MG63 (cell line): ENCODE measurements at regions not wholly inside any gene's neighbourhood (a gene's known extent, or its start where the extent isn't known, plus 50 kb on each side); places are given as distances from the start of the nearest gene placed in this dataset.
A peak's percentile ranks its signal among the peaks of the same experiment; 100 is the strongest.

Experiments used
- DNase-seq: peaks from one replicate; pipeline ENCODE4 v3.0.0-alpha.2; 2020
- H3K27me3 ChIP-seq: fragments of 250-450 bp; sonication (Bioruptor Pico); 2 replicates; pipeline ENCODE4 v1.5.1; 2020; ENCODE audit warnings: mild to moderate bottlenecking, moderate library complexity
- H3K36me3 ChIP-seq: fragments of 250-450 bp; sonication (Bioruptor Pico); 2 replicates; pipeline ENCODE4 v1.5.1; 2020; ENCODE audit warnings: mild to moderate bottlenecking, moderate library complexity
- H3K4me3 ChIP-seq: fragments of 250-450 bp; sonication (Bioruptor Pico); 2 replicates; pipeline ENCODE4 v1.5.1; 2020; ENCODE audit warnings: mild to moderate bottlenecking, moderate library complexity
- H3K9me3 ChIP-seq: fragments of 250-450 bp; sonication (Bioruptor Pico); 2 replicates; pipeline ENCODE4 v1.5.1; 2020; ENCODE audit warnings: mild to moderate bottlenecking, moderate library complexity

DNA sequence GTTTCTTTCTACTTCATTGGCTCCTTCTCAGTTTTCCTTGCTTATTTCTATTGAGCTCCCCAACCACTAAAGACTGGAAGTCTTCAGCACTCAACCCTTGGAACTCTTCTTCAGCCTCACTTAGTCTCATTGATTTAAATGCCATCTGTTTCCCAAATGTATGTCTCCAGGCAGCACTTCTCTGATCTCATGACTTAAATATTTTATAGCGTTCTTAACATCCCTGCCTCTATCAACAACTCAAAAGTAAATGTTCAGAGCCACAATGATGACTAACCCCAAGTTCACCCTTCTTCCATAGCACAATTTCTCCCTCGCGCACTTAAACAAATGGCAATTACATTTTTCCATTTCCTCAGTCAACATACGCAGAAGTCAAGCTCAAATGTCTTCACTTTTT lies 1393.3 kb downstream of the ARAP2 start:
- no peaks in the 10 kb centered on the region for H3K36me3 ChIP-seq
- H3K27me3 ChIP-seq: no peaks in the 10 kb centered on the region
- DNase-seq: no peak

DNA sequence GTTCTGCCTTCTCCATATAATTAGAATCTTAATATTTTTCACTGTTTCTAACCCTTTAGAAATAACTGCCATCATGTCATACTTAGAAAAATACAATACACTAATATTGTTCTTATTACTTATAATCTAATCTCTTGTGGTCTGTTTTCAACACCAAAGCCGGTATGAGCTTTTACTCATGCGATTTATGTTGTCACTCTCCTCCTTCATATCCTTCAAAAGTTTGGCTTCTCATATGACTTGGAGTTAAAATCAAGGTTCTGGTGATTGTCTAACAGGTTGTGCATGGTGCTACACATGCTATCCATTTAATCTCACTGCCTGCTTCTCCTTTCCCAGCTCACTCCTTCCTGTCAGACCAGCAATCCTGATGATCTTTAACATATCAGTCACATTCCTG lies 1392.9 kb downstream of the ARAP2 start:
- no peaks in the 10 kb centered on the region for H3K9me3 ChIP-seq
- H3K36me3 ChIP-seq: no peaks in the 10 kb centered on the region
- no peaks in the 10 kb centered on the region for H3K27me3 ChIP-seq
- no peak overlapping the region for H3K4me3 ChIP-seq
- DNase-seq: no peak

More for the DNA sequence above, 1393.3 kb downstream of the ARAP2 start:
- no peaks in the 10 kb centered on the region for H3K9me3 ChIP-seq
- no peak overlapping the region for H3K4me3 ChIP-seq

DNA sequence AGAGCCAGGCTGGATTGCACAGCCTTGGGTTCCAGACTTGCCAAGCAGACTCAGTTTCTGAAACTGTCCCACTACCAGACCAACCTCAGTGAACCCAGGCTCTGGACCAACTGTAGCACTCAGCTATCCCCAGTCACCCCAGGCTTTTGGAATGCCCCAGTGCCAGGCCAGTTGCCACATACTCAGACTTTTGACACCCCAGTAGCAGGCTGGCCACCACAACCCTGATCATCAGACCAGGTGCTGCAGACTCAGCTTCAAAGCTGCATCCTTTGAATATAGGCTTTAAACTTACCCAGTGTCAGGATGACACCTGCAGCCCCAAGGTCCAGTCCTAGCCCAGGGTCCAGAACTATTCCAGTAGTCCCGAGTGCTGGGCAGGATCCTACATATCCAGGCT lies 1389.9 kb downstream of the ARAP2 start:
- H3K36me3 ChIP-seq: no peaks in the 10 kb centered on the region
- no peak for DNase-seq
- no peaks in the 10 kb centered on the region for H3K27me3 ChIP-seq
- no peak overlapping the region for H3K4me3 ChIP-seq
- no peaks in the 10 kb centered on the region for H3K9me3 ChIP-seq

DNA sequence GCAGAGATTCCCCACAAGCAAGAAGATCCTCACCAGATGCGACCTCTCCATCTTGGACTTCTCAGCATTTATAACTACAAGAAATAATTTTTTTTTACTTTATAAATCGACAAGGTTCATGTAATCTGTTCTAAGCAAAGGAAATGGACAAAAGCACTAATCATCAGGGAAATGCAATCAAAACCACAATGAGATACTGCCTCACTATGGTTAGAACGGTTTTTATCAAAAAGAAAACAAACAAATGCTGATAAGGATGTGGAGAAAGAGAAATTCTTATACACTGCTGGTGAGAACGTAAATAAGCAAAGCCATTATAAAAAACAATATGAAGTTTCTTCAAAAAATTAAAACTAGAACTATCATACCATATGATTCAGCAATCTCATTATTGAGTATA lies 1382.6 kb downstream of the ARAP2 start:
- Histone ChIP-seq H3K36me3 (no peaks in the 10 kb centered on the region), H3K4me3 (no peak overlapping the region), H3K27me3 (no peaks in the 10 kb centered on the region), H3K9me3 (no peaks in the 10 kb centered on the region)
- no peak for DNase-seq

DNA sequence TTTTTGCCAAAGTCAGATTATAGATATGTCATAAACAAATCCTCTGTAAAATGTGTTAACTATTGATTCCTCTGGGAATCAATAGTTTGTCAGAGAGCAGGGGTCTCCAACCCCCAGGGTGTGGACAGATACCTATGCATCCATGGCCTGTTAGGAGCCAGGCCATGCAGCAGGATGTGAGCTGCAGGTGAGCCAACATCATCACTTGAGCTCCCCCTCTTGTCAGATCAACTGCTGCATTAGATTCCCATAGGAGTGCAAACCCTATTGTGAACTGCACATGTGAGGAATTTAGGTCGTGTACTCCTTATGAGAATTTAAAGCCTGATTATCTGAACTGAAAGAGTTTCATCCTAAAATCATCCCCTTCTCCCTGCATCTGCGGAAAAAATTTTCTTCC lies 1365.4 kb downstream of the ARAP2 start:
- H3K27me3 ChIP-seq: no peaks in the 10 kb centered on the region
- DNase-seq: no peak
- no peaks in the 10 kb centered on the region for H3K36me3 ChIP-seq
- no peak overlapping the region for H3K4me3 ChIP-seq
- no peaks in the 10 kb centered on the region for H3K9me3 ChIP-seq

DNA sequence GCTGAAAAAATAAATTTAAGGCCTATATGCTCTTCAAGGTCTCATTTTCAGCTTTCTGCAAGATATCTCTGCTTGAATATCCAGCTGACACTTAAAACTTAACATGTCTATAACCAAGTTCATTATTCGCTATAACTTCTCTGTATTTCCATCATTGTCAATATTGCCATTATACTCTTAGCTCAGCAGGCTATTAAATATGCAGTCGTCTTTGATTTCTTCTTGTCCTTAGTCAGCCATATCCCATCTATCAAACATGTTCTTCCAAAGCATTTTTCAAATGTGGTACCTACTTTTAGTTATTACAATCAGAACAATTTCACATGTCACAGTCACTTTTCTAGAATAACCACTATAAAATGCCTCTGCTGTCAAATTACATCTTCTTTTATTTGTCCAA lies 1364.1 kb downstream of the ARAP2 start:
- DNase-seq: no peak
- Histone ChIP-seq H3K4me3 (no peak overlapping the region), H3K9me3 (no peaks in the 10 kb centered on the region), H3K27me3 (no peaks in the 10 kb centered on the region), H3K36me3 (no peaks in the 10 kb centered on the region)

DNA sequence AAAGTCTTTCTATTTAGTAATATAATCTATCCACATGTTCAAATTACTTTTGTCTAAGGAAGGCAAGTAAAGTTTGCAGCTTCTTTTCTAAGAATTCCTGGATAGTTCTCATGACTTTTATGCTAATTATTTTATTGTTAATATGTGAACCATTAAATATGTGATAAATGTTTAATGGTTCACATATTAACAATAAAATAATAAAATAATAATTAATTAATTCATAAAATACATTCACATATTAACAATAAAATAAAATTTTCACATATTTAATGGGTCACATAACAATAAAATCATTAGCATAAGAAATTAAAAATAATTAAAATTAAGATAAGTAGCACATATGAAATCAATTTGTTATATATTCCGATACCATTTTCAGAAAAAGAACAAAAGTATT lies 1352.4 kb downstream of the ARAP2 start:
- no peaks in the 10 kb centered on the region for H3K27me3 ChIP-seq
- no peak overlapping the region for H3K4me3 ChIP-seq
- H3K36me3 ChIP-seq: no peaks in the 10 kb centered on the region
- H3K9me3 ChIP-seq: no peaks in the 10 kb centered on the region
- DNase-seq: no peak

DNA sequence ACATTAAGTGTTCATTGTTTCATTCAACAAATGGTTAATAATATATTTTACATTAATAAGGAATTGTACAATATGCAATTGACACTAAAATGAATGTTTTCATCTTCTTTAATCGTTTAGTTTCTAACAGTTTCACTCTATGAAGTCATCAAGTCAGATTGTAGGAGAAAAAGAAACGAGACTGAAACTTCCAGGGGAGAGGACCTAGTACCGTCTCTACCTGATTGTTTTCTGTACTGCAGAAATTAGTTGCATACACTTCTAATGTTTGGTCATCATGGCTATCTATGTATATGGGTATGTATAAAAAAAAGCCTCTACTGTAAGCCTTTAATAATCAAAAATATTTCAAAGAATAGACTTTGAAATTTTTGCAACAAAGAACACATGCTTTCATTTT lies 1350.9 kb downstream of the ARAP2 start:
- Histone ChIP-seq H3K4me3 (no peak overlapping the region), H3K9me3 (no peaks in the 10 kb centered on the region), H3K27me3 (no peaks in the 10 kb centered on the region), H3K36me3 (no peaks in the 10 kb centered on the region)
- DNase-seq: no peak

DNA sequence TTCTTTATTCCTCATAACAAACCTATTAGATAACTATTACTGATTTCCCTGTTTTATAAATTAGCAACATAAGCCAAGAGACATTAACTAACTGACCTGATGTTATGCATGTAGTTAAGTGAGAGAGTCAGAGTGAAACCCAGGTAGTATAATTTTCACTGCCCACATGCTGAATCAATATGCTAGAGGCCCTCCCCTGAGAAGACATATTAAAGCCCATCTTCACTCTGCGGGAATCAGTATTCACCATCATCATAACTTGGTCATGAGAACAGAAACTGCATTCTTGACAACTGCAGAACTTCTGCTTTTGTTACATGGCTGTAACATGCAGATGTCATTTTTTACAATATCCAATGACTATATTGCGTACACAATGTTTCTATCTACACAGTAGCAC lies 1324.3 kb downstream of the ARAP2 start:
- H3K27me3 ChIP-seq: no peaks in the 10 kb centered on the region

DNA sequence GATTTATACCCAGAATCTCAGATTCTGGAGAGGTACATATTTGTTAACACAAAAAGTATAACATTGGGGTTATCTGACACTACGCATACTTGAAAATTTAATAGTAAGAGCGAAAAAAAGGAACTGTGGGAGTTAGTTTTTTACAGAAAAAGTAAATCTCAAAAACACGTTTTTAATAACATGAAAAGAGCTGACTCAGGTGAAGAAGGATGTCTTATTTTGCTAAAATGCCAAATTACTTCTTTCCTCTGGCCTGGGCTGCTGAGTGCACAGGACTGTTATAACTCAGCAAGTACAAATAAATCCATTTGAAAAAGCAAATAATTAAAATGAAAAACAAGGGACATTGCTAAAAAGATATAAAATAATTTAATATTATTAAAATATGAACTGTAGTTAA lies 1322.9 kb downstream of the ARAP2 start:
- Histone ChIP-seq H3K27me3 (no peaks in the 10 kb centered on the region), H3K9me3 (no peaks in the 10 kb centered on the region), H3K36me3 (no peaks in the 10 kb centered on the region), H3K4me3 (no peak overlapping the region)
- DNase-seq: no peak

More for the DNA sequence above, 1324.3 kb downstream of the ARAP2 start:
- Histone ChIP-seq H3K9me3 (no peaks in the 10 kb centered on the region), H3K4me3 (no peak overlapping the region), H3K36me3 (no peaks in the 10 kb centered on the region)
- no peak for DNase-seq

DNA sequence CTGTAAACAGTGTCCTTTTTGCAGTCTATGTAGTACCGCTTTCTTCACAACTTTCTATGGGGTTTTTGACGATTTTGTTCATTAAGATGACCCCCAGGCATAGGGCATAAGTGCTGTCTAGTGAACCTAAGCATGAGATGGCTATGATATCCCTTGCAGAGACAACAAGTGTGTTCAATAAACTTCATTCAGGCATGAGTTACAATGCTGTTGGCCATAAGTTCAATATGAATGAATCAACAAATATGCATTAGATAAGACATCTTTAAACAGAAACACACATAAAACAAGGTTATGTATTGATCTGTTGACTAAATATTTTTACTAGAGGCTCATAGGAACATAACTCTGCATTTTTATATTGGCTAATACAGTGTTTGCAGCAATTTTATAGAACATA lies 1322.0 kb downstream of the ARAP2 start:
- no peaks in the 10 kb centered on the region for H3K27me3 ChIP-seq
- H3K36me3 ChIP-seq: no peaks in the 10 kb centered on the region
- no peaks in the 10 kb centered on the region for H3K9me3 ChIP-seq
- H3K4me3 ChIP-seq: no peak overlapping the region
- DNase-seq: no peak

DNA sequence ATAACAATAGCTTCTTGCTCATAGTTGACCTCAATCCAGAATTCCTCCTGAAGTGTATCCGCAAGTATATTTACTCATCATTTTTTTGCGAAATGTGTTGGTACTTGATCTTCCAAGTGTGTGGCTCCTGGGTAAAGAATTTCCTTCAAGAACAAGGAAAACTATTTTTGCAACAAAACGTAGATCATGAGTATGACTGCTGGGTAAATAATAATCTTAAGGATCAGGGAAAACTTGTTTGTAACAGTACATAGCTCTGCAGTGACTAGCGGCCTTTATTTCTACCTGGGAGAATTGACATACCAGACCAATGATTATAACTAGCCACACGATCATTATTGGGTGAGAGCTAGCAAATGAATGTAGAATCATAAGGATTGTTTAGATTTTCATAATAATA lies 1311.7 kb downstream of the ARAP2 start:
- Histone ChIP-seq H3K9me3 (no peaks in the 10 kb centered on the region), H3K27me3 (no peaks in the 10 kb centered on the region), H3K4me3 (no peak overlapping the region), H3K36me3 (no peaks in the 10 kb centered on the region)
- DNase-seq: no peak

DNA sequence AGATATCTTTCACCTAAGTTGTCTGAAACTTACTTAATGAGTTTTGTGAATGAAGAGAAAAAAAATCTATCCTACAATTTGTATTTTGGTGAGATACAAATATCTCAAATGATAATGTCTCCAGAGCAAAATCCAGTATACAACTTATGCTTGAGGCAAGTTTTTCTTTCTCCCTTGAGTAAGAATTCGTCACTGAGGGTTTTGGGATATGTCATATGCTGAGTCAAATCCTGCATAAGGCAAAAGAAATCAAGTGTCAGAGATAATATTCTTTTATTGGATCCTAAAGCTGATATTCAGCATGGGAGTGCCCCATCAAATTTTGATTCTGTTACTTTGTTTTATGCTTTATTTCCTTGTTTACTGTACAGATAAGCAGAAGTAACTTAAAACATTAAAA lies 1308.6 kb downstream of the ARAP2 start:
- H3K36me3 ChIP-seq: no peaks in the 10 kb centered on the region
- no peaks in the 10 kb centered on the region for H3K9me3 ChIP-seq
- H3K27me3 ChIP-seq: no peaks in the 10 kb centered on the region
- DNase-seq: no peak
- H3K4me3 ChIP-seq: no peak overlapping the region

DNA sequence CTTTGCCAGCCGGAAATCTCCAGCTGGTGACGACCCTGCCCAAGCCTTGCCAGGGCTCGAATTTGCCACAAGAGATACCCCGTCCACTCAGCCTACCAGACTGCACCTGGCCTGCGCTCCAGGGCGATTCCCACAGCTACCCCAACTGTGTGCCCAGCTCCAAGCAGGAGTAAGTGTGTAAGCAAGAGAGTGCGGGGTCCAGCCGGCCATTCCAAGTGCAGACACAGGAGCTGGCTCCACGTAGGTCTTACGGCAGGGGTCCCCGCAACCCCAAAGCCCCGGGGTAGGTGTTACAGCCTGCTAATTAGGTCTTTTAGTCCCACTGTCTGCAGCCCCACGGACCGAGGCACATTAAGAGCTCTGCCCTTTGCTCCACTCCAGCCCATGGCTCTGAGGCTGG lies 1305.2 kb downstream of the ARAP2 start:
- Histone ChIP-seq H3K4me3 (no peak overlapping the region), H3K36me3 (no peaks in the 10 kb centered on the region)
- DNase-seq: no peak

DNA sequence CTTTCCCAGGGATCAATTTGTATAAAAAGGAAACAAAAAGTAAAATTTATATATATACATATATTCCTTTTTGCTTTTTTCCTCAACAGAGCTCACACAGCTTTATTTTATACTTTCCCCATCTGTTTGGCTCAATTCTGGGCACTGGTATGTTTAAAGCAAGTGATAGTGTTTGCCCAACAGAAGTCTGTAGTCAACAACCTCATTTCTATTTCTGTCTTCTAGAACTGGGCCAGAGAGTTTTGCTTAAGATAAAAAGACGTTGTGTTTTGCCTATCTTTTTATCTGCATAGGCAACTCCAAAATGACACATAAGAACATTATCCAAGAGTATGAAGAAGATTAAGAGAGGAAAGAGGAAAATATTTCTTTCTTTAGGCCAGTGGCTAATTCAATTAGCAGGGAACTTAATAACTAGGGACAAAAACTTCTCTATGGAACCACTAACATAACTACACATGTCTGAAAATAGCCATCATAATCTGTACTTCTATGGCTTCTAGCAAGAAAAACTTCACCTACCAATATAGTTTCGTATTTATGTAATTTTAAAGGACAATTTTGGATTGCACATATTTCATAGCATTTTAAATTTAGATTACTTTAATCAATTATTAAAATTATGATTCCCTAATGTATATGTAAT lies 1300.5 kb downstream of the ARAP2 start:
- H3K9me3 ChIP-seq: no peaks in the 10 kb centered on the region
- H3K27me3 ChIP-seq: no peaks in the 10 kb centered on the region
- H3K36me3 ChIP-seq: no peaks in the 10 kb centered on the region
- no peak for DNase-seq
- H3K4me3 ChIP-seq: no peak overlapping the region

More for the DNA sequence above, 1305.2 kb downstream of the ARAP2 start:
- no peaks in the 10 kb centered on the region for H3K27me3 ChIP-seq
- no peaks in the 10 kb centered on the region for H3K9me3 ChIP-seq

DNA sequence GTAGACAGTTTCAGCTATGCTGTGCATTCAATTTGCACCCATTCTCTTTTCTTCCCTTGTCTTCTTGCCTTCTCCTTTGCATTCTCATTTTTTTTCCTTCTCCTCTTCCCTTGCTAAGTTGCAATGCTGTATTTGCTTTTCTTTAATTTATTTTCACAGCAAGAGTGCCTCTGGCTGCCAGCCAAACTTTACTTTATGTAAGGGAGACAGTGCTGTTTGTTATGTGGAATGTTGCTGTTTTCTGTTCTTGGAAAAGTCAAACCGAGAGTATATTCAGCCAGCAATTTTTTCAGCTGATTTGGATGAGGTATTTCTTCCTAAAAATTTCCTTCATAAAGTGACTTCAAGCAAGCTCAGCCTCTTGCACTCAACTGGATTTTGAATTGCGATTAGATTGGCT lies 1293.4 kb downstream of the ARAP2 start:
- no peak for DNase-seq
- Histone ChIP-seq H3K36me3 (no peaks in the 10 kb centered on the region), H3K4me3 (no peak overlapping the region), H3K9me3 (no peaks in the 10 kb centered on the region), H3K27me3 (no peaks in the 10 kb centered on the region)

DNA sequence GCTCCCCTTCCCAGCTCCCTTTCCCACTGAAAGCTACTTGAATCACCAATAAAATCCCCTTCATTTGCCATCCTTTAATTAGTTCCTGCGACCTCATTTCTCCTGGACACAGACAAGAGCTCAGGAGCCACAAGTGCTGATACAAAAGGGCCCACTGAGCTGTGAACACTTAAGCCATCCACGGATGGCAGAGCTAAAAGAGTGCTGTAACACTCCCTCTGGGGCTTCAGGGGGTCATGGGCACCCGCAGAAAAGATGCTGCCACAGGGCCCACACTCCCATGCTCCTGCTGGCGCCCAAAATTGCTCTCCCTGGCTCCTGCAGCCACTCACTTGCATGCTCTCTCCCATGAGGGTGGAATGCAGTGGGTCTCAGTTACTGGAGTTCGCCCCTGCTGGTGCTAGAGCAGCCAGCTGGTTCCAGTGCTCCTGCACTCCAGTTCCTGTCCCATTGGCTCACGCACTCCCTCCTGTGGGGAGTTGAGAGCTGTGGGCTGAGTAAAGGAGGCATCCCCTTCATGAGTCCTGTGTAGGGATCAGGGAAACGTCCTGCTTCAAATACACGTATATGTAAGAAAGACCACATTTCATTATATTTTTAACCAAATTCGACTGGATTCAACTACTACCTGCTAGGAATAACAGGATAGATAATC lies 1291.0 kb downstream of the ARAP2 start:
- no peaks in the 10 kb centered on the region for H3K9me3 ChIP-seq
- peak; percentile 2 for DNase-seq
- H3K4me3 ChIP-seq: no peak overlapping the region
- no peaks in the 10 kb centered on the region for H3K36me3 ChIP-seq
- H3K27me3 ChIP-seq: no peaks in the 10 kb centered on the region

DNA sequence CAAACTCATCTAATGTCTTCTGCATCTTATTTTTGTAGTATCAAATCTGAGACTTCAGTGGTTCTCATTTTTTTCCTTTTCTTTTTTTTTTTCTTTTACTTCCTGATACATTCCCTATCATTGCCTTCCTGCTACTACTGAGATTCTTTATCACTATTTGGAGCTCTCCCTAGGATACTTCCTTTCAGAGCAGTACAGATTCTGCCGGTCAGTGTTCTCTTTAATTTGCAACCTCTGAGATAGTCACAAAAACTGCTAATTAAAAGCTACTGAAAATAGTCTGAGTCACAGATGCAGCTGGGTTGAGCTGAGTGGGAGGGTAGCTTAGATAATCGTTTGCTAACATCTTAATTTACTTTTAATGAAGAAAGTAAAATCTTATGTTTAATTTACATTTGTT lies 1279.7 kb downstream of the ARAP2 start:
- DNase-seq: no peak
- no peak overlapping the region for H3K4me3 ChIP-seq
- no peaks in the 10 kb centered on the region for H3K27me3 ChIP-seq
- no peaks in the 10 kb centered on the region for H3K9me3 ChIP-seq
- no peaks in the 10 kb centered on the region for H3K36me3 ChIP-seq
